ENCODE measurements at regions not wholly inside any gene's neighbourhood (a gene's known extent, or its start where the extent isn't known, plus 50 kb on each side); places are given as distances from the start of the nearest gene placed in this dataset.

GRCh38 chrX:69024931-69025330, 140.3 kb downstream of the PJA1 start:
- no peak for TF ChIP-seq CTCF (IDR thresholded peaks at IDR 0.05; ENCODE audit: extremely low read depth, missing control alignments)
- no peak for DNase-seq (ENCODE audit: low spot score)

- DNase-seq (ENCODE audit: low spot score), result no peak
- no peak for TF ChIP-seq CTCF (IDR thresholded peaks at IDR 0.05; ENCODE audit: extremely low read depth, missing control alignments)
These were observed 141.0 kb downstream of the PJA1 start for GRCh38 chrX:69024161-69024736.

- TF ChIP-seq CTCF (IDR thresholded peaks at IDR 0.05; ENCODE audit: extremely low read depth, missing control alignments), result no peak
- DNase-seq (ENCODE audit: low spot score), result no peak
These were observed 142.8 kb downstream of the PJA1 start for GRCh38 chrX:69022430-69022829.

- no peak for DNase-seq (ENCODE audit: low spot score)
- no peak for TF ChIP-seq CTCF (IDR thresholded peaks at IDR 0.05; ENCODE audit: extremely low read depth, missing control alignments)
These were observed 143.9 kb downstream of the PJA1 start for GRCh38 chrX:69021141-69021960.

GRCh38 chrX:69020316-69020715, 144.9 kb downstream of the PJA1 start:
- no peak for TF ChIP-seq CTCF (IDR thresholded peaks at IDR 0.05; ENCODE audit: extremely low read depth, missing control alignments)

GRCh38 chrX:69019073-69019890, 146.0 kb downstream of the PJA1 start:
- no peak for DNase-seq (ENCODE audit: low spot score)
- TF ChIP-seq CTCF (IDR thresholded peaks at IDR 0.05; ENCODE audit: extremely low read depth, missing control alignments), result no peak

More at GRCh38 chrX:69020316-69020715, 144.9 kb downstream of the PJA1 start:
- no peak for DNase-seq (ENCODE audit: low spot score)

Data from GM20000 (cell line).